HG03095 (cell line): ENCODE measurements at regions not wholly inside any gene's neighbourhood (a gene's known extent, or its start where the extent isn't known, plus 50 kb on each side); places are given as distances from the start of the nearest gene placed in this dataset.
"Not testable (repeated sequence)": the region's sequence is repeated elsewhere in the genome, so short reads cannot be mapped to it uniquely, and the experiment has no call there.

ENCODE experiments used
- ATAC-seq: cut with Tn5 transposase; IDR thresholded peaks from one replicate; pipeline ENCODE4 v1.9.1; 2021; ENCODE audit warnings: moderate library complexity; ENCODE audit not compliant: unreplicated experiment

- ATAC-seq: not testable (repeated sequence)
These were observed 440.0 kb downstream of the PRELID2 start for GRCh38 chr5:145395151-145395550.

DNA sequence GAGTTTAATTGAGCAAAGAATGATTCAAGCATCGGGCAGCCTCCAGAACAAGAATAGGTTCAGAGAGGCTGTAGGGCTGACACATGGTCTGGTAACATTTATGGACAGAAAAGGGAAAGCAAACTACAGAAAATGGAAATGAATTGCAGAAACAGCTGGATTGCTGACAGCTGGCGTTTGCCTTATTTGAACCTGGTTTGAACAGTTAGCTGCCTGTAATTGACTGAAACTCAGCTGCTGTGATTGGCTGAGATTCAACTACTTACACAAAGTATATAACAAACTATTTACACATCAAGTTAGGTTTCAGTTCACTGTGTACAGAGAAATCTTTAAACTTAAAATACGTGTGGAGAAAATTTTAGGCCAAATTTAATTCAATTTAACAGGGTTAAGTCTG lies 441.7 kb downstream of the PRELID2 start:
- ATAC-seq: no peak

DNA sequence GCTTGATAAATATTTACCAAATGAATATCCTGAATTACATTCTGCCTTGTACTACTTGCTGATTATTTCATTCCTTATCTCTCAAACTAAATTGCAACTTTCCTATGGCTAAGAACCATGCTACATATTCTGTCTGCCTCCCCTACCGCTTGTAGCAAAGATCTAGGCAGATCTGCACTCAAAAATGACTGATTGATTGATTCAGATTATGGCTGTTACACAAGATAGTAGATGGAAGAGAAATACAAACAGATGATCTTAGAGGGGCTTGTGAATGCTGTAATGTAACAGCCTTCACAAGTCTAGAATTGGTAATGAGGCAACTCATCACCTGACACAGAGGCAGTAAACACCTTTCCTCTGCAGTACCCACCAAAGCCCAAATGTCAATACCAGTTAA lies 446.1 kb downstream of the PRELID2 start:
- no peak for ATAC-seq

DNA sequence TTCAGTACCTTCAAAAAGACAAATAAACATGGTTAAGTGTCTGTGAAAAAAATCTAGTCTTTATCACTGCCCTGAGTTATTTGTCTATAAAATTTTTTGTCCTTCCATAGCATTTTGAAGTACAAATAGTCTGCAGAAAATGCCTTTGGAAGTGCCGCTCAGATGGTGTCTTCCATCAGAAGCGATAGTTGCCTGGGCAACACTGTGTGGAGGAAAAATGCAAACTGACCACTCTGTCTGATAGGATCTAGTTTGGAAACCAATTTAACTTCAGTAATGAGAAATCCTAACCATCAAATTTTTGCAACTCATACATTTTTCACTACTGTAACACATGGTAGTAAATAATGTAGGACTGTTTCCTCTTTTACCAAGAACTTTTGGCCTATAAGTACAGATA lies 449.9 kb downstream of the PRELID2 start:
- ATAC-seq: no peak

GRCh38 chr5:145378226-145378625 lies 456.9 kb downstream of the PRELID2 start:
- no peak for ATAC-seq

DNA sequence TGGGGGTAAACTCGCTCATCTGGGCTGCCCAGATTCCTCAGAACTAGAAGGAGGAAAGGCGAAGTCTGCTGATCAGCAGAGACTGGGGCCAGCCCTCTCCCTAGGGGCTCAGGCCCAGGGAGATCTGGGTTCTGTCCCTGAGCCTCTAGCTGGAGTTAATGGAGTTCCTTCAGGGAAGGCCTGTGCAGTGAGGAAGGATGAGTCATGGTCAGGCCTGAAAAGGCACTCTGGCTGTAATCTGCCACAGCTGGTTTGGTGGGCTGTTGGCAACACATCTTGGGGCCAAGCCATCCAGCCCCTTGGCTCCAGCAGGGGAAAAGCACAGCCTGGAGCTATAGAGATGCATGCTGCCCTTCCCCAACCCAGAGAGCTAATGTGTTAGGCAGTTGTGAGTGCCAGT lies 459.6 kb downstream of the PRELID2 start:
- ATAC-seq: no peak

DNA sequence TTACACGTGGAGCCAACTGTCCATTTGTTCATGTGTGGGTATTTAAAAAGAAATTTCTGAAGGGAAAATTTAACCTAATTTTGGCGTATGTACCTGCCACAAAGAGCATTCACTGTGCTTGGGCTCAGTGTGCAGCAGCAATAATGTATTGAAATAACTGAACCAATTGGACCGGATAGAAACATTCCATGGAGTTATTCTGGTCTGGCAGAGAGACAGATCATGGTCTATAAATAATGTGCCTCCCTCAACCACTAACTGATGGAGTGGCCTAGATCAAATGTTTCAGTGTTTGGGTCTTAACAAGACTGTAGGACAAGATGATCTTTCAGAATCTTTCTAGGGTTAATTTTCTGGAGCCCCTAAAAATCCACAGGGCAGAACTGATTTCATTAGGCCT lies 469.7 kb downstream of the PRELID2 start:
- ATAC-seq: no peak

GRCh38 chr5:145362266-145362665 lies 472.9 kb downstream of the PRELID2 start:
- ATAC-seq: no peak

- ATAC-seq: no peak
These were observed 474.2 kb downstream of the PRELID2 start for GRCh38 chr5:145360936-145361335.

- ATAC-seq: no peak
These were observed 484.6 kb downstream of the PRELID2 start for GRCh38 chr5:145350513-145350912.

DNA sequence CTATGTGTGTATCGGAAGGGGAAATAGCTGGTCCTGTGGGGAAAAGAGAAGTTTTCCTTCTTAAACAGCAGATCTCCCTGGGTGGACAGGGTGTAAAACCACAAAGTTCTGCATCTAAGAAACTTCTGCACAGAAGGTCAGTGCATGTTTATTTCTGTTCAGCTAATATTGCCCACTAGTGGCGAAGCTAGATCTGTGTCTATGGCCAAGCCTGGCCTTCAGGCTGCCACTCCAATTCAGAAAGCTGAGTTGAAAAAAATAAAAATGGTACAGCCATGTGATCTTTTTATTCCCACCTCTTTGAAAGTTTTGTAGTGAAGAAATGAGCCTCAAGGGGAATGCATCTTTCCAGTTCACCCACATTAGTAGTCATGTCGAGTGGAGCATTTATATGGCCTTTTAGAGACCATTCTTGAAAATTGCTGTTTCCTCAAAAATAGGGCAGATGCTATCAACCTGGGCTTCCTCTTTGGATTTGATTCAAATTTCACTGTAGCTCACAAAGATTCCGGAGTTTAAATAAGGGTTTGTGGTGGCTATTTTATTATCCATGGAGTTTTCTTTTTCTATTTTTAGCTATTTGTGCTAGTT lies 488.0 kb downstream of the PRELID2 start:
- ATAC-seq: no peak

DNA sequence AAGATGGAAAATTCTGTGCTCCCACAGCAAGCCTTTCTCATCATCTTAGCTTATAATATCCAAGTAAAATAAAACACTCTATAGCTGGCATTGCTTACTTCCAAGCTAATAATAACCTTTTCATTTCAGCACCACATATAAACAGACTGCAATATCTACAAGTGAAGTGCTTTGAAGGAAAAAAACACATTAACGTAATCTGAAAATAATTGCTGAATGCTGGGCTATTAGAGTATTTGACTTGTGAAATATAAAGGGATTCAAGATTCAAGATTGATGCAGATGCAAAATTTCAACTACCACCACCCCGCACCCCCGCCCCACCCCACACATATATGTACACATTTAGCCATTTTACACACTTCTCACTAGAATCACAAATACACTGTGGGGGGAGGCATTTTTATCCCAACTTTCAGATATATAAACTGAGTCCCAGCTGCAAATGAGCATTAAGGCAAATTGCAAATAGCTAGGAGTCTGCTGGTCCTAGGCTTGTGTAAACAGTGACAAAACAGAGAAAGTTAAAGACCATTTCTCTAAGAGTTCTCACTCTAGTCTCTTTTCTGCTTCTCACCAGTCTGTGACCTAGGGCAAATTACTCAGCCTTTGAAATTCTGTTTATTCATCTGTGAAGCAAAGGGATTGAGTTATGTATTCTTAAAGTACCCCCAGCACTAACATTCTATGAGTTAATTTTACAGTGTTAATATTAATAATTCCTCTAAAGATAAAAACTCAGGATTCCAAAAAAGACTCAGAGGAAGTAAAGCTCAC lies 489.4 kb downstream of the PRELID2 start:
- ATAC-seq: no peak

DNA sequence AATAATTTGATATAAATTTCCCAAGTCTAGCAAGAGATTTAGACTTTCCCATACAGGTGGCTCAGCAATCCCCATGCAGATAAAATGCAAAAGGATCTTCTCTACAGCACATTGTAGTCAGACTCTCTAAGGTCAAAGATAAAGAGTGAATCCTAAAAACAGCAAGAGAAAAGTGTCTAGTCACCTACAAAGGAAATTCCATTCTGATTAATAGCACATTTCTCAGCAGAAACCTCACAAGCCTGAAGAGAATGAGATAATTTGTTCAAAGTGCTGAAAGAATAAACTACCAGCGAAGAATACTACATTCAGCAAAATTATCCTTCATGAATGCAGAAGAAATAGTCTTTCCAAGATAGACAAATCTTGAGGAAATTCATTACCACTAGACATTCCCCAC lies 493.3 kb downstream of the PRELID2 start:
- ATAC-seq: no peak

DNA sequence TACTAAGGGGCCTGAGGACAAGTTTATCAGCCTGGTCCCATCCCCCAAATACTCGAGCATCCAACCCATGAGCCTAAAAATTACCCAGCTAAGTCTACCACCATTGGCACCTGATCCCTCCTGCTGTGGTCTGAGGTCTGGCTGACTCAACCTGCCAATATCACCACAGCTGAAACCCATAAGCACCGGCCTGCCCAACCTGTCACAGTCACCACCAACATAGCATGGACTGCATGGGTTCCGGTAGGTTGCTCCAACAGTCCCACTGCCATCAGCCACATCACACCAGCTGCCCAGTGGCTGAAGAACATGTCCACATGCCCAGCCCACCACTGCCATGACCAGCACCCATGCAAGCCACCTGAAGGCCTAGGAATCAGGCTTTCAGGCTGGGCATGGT lies 495.0 kb downstream of the PRELID2 start:
- ATAC-seq: no peak

DNA sequence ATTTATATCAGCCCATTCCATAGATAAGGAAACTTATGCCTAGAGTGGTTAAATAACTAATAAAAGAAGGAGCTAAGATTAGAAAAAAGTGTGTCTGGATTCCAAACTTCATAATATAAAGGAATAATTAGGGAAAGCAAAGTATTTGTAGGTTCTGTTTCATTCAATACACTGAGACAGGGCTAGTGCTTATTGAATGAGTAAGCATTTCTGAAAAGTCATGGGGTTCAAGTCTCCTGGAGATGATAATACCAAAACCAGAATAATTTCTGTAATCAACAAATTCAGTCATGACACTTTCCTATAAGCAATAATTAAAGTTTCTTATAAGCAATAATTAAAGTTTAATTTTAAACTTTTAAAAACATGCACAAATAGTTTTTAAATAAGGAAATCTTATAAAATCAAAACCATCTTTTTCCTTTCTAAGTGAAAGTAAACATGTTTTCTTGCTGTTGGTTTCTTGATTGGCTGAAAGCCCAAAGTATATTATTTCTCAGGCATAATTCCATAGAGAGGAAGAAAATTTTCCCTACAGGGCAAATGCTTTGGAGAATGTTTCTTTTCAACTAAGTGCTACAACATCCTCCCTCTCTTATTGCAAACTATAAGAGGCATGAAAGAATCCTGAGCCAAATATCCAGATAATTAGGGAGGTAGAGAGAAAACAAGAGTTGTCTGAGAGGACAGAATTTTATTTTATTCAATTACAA lies 510.2 kb downstream of the PRELID2 start:
- ATAC-seq: no peak

DNA sequence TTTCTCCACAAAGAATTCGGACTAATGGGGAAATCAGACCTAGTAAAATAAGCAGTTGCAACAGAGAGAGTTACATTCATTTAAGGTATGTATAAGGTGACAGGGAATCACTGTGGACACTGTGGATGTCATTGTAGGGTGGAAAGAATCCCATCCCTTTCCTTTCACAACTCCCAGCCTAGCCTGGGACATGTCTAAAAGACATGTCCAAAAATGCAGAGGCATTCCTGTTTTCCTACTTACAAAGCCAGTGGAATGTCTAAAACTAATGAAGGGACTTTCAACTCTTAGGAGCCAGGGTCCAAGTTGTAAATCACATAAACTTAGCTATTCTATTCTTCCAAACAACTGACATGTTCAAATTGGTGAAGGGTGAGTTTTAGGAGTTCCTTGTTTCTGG lies 511.0 kb downstream of the PRELID2 start:
- no peak for ATAC-seq

DNA sequence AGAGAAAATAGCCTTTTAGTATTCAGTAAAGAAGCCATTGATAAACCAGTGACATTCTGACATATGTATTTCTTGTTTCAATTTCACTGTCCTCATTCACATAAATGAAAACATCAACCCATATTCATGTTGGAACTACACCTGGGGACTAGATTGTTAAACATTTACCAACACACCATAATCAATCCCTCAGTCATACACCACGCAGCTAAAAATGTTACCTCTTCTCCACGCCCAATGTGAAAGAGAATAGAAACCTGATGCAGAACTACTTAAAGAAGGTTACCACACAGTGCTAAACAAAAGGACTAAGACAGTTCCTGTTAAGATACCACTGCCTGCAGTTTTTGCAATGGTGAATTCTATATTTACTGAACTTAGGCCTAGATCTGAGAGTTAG lies 518.9 kb downstream of the PRELID2 start:
- ATAC-seq: peak; percentile 67

DNA sequence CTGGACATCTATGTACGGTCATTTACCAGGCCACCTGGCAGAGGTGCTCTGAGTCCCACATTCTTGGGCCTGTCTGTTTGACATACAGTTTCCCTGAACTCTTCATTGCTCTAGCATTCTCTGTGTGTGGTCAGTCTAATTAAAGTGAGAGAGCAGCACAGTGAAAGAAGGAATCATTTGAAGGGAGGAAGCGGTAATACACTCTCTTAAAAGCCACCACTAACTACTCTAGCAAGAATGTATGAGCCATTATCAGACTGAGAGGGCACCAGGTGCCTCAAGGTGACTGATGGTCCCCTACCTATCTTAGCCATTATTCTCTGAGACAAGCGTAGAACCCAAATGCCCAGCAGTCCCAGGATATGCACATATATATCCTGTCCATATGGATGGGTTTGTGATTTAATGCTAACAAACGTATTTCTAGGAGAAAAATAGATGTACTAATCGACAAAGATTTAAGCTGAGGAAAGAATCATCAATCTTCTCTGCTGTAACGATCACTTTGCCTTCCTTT lies 527.2 kb downstream of the PRELID2 start:
- ATAC-seq: no peak

GRCh38 chr5:145295236-145295835 lies 539.8 kb downstream of the PRELID2 start:
- ATAC-seq: no peak

DNA sequence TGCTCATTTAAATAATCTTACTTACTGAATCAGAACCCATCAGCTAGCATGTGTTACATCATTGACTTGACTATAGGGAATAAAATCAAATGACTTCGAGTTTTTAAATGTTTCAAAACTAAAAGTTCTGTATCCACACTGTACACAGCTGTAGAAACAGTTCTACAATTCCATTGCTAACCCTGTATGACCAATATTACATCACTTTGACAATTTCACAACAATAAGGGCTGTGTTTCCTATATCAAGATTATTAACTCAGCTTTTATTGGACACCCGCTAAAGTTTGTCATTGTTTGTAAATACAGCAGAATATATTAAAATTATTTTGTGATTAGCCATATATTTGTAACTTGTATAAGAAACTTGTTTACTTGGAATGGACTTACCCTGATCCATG lies 540.8 kb downstream of the PRELID2 start:
- ATAC-seq: no peak

- no peak for ATAC-seq
These were observed 541.4 kb downstream of the PRELID2 start for GRCh38 chr5:145293716-145294115.

DNA sequence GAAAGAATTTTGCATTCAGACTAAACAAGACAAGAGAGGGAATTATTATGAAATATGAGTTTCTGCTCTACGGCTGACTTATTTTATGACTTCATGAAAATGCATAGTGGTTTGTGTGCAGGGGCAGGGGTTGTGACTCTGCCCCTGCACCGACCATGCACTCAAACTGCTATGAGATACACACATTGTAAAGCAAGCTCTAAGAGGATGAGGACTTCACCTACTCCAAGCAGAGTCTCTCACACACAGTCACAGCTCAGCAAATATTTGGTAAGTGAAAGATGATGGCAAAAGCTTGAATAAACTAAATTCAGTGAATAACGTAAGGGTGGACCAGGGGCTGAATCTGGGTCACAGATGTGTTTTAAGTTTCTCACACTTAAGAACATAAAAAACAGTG lies 542.9 kb downstream of the PRELID2 start:
- ATAC-seq: no peak
